Stimulated activated CD4-positive, alpha-beta T cell treated with anti-CD3 and anti-CD28 coated beads, Interleukin-2, amount 100 ng/mL, for 48 hours (primary cell): ENCODE measurements at regions not wholly inside any gene's neighbourhood (a gene's known extent, or its start where the extent isn't known, plus 50 kb on each side); places are given as distances from the start of the nearest gene placed in this dataset.
"Not testable (repeated sequence)": the region's sequence is repeated elsewhere in the genome, so short reads cannot be mapped to it uniquely, and the experiment has no call there.

ENCODE experiments used
- DNase-seq, 2 donors: peaks; one replicate each; pipeline ENCODE4 v3.0.0-alpha.2; 2020

DNA sequence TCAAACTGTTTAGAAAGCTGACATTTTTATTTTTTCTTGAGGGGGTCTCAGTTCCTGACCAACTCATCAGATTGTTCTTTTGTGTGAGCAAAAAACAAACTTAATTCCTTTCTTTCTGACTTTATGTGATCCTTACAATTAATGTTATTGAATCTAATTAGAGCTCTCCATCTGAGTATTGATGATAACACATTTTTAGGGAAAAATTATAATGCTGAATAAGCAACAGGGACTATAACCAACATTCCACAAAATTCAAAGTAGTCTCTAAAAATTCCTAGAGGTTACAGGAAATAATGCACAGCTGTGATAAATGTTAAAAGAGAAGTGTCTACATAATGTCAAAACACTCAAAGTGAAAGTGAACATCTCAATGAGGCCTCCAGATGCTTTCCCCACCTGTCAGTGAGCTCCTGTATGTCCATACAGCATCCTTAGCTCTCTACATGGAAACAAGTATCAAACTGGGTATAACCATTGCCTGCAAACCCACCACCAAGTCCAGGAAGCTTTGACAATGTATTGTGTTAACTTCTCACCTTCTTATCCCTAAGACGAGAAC is 786.0 kb upstream of the SLC39A10 start:
- no peak for DNase-seq

DNA sequence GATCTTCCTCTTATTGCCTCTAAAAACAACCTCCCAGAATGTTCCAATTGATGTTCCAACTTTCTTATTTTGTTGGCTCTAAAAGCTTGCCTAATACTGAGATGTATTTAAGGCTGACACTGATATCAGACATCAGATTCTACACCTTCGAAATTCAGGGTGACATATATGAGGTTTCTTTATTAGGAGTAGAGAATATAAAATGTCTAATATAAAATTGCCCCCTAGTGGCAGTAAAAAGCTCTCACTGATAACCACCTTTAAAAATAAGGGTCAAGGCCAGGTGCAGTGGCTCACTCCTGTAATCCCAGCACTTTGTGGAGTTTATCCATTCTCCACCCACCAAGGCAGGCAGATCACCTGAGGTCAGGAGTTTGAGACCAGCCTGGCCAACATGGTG is 789.7 kb upstream of the SLC39A10 start:
- no peak for DNase-seq

DNA sequence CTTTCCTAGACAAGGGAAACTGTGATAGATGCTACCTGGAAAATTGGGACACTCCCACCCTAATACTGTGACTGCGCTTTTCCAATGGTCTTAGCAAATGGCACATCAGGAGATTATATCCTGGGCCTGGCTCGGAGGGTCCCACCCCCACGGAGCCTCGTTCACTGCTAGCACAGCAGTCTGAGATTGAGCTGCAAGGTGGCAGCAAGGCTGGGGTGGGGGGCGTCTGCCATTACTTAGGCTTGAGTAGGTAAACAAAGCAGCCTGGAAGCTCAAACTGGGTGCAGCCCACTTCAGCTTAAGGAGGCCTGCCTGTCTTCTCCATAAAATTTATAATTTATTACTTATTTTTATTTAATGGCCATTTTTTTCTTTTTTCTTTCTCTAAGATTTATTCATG is 802.1 kb upstream of the SLC39A10 start:
- no peak for DNase-seq

DNA sequence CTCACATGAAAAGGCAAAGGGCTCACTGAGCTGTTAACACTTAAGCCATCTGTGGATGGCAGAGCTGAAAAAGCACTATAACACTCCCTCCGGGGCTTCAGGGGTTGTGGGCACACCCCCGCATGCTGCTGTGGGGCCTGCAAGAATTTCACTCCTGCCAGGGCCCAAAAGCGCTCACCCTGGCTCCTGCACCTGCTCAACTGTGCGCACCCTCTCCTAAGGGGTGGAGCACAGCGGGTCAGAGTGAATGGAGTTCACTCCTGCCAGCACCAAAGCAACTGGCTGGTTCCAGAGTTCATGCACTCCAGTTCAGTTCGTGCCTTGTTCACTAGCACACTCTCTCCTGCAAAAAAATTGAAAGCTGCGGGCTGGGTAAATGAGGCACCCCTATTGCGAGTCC is 814.2 kb upstream of the SLC39A10 start:
- no peak for DNase-seq

DNA sequence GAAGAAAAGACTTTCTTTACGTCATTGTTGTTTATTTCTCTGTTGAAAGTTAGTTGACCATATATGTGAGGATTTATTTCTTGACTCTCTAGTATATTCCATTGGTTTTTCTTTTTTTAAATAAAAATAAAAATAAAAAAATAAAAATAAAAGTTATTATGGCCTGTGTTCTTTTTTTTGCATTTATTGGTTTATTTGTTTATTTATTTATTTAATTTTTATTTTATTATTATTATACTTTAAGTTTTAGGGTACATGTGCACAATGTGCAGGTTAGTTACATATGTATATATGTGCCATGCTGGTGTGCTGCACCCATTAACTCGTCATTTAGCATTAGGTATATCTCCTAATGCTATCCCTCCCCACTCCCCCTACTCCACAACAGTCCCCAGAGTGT is 822.7 kb upstream of the SLC39A10 start:
- not testable (repeated sequence) for DNase-seq

DNA sequence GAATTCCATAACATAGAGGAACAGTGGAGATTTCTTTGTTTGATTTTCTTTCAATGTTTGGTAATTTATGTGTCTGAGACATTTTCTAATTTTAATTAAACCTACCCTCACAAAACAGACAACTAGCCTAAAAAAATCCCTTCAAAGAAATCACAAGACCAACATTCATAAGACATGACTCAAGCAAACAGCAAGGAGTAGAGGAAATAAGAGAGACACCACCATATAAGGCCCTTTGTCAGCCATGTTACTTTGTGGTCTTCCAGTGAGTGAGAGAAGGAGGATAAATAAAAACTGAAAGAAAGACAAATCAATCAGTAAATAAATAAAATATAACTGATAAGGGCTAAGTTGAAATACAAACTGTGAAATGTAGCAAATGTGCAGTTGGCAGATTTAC is 830.8 kb upstream of the SLC39A10 start:
- no peak for DNase-seq

DNA sequence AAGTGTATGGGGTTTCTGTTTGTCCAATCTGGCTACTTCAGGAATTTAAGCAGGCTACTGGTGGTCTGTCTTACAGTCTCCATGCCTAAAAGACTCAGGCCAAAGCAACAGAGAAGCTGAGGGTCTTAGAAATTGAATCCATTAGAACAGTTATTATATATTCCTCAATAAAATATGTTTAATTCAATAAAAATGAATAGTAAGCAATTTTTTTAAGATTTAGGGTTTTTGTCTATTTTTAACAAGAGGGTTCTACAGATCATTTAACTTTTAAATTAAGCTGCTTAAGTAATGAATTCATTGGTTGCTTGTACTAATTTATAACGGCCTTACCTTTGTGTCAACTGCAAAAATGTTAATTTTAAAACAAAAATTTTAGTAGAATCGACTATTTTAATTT is 832.6 kb upstream of the SLC39A10 start:
- no peak for DNase-seq

DNA sequence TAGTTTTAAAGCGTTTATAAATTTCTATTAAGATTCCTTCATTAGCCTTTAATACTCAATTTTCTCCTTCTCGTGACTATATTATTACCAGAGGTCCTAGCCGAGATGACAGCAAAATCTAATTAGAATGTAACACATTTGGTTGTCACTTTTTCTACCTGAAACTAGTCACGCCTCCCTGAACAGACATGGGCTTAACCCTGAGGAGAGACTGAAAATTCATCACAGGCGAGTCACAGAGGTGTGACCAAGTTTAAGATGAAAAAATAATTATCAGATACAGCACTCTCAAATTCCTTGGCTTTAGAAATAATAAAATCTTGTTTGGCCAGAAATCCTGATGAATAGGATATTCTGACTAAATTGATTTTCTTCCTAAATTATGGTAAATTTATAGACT is 834.4 kb upstream of the SLC39A10 start:
- DNase-seq: no peak

DNA sequence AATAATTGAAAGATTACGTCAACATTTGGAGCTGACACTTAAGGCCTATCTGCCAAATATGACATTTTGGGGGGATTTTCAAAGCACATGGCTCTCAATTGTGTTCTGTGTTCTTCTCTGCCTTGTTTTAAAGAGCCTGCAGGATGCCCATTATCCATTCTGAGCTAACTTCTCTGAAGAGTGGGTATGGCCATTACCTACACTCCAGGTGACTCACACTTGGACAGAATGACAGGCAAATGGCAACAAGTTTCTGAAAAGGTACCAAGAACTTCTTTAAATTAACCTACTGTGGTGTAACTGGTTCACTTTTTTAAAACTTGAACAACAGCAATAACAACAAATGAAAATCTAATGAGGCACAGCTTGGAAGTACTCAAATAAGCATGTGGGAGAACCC is 834.9 kb upstream of the SLC39A10 start:
- no peak for DNase-seq

DNA sequence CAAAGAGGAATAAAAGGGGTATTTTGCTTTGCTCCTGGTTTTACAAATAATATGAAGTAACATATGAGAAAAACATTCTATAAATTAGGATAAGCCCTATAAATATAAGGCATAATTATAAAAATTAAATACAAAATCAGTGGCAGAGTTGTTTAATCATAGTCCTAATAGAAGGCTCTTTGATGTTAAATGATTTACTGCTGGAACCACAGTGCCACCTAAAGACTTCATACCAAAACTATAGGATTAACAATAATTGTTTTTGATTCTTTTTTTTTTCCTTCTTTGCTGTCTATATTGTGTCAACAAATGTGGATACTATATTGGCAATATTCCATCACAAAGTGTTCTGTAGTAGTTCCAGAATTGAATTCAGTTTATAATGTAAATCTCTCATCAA is 837.7 kb upstream of the SLC39A10 start:
- no peak for DNase-seq

DNA sequence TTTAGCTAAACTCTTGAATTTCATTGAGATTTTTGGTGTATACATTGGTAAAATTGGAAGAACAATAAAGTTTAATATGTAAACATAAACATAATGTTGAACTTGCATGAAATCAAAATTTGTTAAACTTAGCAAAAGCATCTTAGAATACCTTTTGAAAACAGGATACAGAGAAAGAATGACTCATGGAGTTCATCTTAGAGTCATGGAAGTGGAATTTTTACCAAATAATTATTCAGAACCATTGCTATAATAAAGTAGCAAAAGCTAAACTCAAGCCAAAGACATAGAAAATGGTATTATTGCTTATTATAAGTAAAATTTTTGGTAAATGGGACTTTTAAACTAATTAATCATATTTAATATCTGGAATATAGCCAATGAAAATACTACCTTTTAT is 841.6 kb upstream of the SLC39A10 start:
- no peak for DNase-seq

DNA sequence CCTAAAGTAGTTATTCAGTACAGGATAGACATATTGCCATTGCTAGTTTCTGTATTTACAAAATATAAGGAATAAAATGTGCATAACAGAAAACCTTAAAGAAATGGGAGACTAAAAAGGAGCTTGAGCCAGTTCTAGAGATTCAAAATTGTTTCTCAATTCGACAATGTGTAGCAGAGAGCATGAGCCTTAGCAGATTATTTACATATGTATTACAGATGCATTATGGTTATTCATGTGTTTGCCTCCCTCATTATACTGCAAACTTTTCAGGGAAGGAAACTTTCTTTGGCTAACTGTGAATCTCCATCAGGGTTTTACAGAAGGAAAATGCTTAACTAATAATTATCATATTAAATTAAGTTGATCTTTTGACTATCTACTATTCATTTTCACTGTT is 854.4 kb upstream of the SLC39A10 start:
- DNase-seq: no peak

DNA sequence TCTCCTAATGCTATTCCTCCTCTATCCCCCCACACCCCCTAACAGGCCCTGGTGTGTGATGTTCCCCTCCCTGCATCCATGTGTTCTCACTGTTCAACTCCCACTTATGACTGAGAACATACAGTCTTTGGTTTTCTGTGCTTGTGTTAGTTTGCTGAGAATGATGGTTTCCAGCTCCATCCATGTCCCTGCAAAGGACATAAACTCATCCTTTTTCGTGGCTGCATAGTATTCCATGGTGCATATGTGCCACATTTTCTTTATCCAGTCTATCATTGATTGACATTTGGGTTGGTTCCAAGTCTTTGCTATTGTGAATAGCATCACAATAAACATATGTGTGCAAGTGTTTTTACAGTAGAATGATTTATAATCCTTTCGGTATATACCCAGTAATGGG is 870.0 kb upstream of the SLC39A10 start:
- not testable (repeated sequence) for DNase-seq

DNA sequence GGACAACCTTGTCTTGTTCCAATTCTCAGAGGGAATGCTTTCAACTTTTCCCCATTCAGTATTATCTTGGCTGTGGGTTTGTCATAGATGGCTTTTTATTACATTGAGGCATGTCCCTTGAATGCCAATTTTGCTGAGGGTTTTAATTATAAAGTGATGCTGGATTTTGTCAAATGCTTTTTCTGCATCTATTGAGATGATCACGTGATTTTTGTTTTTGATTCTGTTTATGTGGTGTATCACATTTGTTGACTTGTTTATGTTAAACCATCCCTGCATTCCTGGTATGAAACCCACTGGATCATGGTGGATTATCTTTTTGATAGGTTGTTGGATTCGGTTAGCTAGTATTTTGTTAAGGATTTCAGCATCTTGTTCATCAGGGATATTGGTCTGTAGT is 885.6 kb upstream of the SLC39A10 start:
- DNase-seq: not testable (repeated sequence)

DNA sequence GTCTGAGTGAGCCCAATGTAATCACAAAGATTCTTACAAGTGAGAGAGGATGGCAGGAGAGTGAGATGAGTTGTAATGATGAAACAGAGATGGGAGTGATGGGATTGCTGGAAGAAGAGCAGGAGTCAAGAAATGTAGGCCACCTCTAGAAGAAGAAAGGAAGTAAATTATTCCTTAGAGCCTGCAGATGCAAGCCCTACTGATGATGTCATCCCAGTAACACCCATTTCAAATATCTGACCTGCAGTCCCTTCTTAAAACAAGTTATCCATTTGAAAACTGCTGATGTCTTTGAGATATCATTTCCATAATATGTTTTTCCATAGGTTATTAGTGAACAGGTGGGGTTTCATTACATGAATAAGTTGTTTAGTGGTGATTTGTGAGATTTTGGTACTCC is 888.0 kb upstream of the SLC39A10 start:
- DNase-seq: no peak

DNA sequence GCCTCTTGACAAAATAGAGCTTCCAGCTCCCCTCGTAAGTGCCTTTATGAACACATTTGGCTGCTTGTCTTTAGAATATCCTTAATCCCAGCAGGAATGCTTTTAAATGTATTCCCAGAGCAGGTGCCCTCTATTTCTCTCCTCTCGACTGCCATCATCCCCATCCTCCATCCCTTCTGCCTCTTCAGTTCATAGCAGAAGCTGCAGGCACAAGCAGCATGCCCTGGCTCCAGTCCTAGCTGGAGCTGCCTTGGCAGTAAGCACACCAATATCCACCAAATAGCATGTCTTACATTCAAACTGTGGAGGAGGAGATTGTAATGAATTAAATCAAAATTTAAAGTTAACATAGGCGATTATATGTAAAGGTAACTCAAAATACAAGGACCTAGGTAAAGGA is 891.3 kb upstream of the SLC39A10 start:
- DNase-seq: no peak

DNA sequence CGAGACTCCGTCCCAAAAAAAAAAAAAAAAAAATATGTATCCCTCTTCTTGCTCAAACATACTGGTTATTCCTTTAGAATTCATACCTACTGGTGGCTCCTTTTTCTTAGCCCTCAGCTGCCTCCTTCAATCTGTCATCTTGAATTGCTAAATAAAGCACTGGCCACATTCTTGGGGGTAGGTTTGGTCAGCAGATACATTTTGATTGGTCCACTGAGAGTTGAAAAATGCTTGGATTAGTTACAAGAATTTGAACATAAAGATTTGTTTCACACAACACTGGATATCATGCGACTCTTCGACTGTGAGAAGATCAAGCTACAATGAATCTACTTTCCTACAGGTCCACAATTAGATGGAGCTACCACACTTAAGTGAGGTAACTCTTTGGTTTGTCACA is 906.1 kb upstream of the SLC39A10 start:
- no peak for DNase-seq

DNA sequence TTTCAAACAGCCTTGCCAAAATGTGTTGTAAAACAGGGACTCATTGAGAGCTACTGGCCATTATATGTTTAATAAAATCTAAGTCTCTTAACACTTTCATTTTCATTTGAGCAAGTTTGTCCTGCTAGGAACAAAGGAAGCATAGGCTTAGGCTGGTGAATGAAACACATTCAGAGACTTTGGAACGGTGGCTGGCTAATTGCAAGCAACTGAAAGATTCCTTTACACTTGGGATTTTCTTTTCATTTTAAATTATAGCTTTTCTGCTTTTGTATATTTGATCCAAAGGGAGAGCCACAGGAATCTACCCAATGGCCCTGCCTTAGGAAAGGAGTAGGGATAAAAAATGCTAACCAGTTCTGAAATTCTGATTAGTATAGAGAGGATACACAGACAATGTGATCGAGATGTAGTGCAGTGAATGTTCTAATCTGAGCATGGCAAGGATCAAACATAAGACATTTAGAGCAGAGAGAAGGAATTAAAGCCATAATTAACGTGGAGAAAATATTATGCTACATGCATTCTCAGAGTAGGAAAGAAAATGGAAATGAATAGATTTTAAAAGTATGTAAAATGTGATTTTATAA is 911.4 kb upstream of the SLC39A10 start:
- DNase-seq: no peak

DNA sequence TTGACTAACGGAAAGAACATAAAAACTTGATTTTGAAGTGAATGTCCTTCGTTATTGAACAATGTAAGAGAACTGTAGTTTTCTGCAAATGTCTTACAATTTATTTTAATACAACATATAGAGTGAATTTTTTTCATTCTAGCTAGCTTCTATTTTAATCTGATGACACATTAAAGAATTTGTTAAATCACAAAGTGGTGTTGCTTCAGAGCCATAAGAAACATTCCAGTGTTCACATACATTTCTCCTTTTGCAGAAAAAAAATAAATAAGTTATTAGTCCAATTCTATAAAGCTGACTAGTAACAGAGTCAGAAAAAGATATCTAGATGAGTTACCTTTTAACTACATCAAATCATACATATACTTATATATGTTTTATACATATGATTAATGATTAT is 914.3 kb upstream of the SLC39A10 start:
- no peak for DNase-seq

DNA sequence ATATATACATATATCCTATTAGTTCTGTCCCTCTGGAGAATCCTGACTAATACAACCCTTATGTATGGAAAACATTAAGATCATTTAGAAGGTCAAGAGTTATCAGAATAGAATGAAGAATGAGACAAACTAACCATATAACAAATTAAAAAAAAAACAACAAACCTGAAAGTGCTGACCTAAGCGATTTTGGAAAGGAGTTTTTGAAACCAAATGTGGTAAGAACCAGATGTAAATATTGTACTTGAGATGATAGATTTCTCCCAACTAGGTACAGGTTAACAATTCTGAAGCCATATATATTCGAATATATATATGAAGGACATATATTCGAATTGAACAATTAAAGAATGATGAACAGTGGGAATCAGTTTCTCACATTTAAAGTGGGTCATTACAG is 917.8 kb upstream of the SLC39A10 start:
- no peak for DNase-seq

DNA sequence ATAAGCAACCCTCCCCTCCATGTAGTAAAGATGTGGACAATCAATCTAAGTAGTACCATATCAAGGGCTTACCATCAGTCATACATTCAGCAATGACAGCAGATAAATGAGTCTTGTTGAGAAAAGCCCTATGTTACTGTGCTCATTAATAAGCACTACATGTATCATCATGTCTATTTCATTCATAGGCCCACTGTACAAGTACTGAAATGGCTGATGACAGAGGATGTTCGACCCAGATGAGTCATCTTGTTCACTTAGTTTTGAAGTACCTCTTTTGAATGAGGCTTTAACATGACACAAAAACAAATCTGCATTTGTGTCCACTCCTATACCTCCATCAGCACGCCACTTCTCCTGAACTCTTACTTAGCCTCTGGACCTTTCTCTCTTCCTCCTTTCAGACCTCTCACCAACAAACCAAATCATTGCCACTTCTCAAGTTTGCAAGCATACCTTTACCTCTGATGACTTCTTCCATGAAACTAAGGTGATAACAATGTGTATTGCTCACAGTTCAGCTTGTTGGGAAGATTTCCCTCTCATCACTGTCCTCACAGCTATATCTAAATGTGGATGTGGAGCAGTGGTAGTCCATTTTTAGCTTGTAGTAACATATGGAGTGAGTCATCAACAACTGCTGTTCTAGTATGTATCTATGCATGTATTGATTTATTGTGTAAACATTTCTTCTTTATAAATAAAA is 921.0 kb upstream of the SLC39A10 start:
- DNase-seq: no peak

DNA sequence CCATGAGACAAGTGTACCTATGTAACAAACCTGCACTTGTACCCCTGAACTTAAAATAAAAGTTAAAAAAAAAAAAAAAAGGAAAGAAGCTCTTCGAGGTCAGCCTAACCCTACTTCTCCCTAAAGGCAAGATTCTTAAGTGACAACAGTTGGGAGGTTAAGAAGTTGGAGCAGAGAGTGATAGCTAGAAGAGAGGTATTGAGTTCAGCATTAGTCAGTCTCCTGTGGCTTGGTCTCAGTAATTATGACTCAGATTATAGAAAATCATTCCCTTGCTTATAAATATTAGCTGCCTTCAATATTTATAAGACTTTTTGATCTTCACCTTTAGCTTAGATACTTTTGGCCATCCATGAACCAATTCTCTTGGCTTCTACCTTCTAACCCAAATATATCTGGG is 926.8 kb upstream of the SLC39A10 start:
- no peak for DNase-seq

DNA sequence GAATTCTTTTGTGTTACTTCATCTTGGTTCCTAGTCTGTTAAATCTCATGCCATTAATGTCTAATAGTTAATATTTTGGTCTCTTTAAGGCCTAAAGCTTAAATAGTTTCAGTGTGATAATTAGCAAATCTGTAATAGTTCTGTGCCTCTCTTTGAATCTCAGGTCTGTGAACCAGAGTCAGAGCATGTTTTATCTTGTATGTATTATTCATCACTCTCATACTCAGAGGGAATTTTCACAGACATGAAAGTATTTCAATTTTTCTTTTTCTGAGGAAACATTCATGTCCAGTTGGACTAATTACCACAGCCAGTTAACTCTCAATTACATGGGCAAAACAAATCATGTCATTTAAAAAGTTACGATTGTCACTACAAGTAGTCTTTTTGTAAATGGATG is 931.9 kb upstream of the SLC39A10 start:
- DNase-seq: no peak

DNA sequence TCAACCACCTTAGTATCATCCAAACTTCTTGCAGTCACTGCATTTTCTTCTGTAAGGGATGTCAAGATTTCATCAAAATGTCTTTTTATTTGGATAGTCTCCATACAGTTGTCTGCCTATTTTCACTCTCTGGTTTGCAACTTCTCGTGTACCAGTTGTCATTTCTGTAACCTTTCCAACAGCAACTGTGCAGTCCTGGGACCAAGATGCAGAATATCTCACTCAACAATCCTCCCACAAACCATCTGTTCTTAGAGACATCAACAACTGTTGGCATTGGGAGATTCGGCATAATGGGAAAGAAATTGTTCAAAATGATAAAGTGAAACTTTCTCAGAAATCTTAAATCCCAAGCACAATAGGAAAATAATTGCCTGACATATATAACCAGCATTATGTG is 933.6 kb upstream of the SLC39A10 start:
- DNase-seq: no peak

DNA sequence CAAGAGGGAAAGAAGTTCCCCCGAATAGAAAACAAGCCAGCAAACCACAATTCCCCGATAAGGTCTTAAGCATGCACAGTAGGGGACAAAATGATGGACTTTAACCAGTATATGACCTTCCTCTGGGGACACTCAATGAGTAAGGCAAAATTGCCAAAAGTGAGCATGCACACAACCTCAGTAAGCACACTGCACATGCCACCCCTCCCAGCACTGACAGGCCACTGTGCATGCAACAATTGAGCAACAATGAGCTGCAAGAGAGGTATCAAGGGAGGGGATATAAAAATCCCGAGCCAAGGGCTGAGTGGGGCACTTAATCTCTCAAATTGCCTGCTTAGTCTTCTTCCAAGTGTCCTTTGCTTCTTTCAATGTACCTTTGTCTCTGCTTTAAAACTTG is 935.8 kb upstream of the SLC39A10 start:
- no peak for DNase-seq
